GM18520 (cell line): ENCODE measurements at regions not wholly inside any gene's neighbourhood (a gene's known extent, or its start where the extent isn't known, plus 50 kb on each side); places are given as distances from the start of the nearest gene placed in this dataset.
"Not testable (repeated sequence)": the region's sequence is repeated elsewhere in the genome, so short reads cannot be mapped to it uniquely, and the experiment has no call there.

ENCODE experiments used
- ATAC-seq: cut with Tn5 transposase; IDR thresholded peaks from one replicate; pipeline ENCODE4 v1.9.1; 2021; ENCODE audit not compliant: unreplicated experiment

DNA sequence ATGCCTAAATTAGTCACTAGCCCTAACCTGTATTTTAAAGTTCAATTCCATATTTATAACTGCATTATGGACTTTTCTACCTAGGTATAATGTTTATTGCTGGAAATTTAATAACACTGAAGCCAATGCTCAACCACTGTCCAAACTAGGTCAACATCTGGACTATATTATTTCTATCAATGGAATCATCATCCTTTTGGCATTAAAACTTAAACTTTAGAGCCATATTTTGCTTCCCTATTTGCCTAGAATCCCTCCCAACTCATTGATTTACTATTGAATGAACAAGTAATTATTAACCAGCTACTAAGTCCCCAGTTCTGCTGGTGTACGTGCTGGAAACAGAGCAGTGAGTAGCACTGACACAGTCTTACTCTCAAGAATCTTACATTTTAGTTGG, 291.7 kb upstream of the SPTLC3 start:
- no peak for ATAC-seq

DNA sequence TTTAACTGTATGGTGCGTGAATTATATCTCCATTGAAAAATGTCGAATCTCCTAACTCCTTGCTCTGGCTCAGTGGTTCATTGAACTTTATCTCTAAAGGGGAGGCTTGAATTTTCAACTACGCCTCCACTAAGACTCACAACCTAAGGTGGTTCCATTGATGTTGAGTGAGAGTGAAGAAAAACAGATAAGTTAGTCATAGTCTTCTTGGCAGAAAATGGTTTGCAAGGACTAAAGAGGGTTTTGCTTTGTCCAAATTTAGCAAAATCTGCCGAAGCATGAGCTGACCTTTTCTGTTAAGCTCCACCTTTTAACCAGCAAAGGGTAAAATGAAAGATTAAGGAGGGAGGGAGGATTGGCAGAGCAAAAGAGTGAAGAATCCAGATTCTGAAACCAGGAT, 290.2 kb upstream of the SPTLC3 start:
- ATAC-seq: no peak

DNA sequence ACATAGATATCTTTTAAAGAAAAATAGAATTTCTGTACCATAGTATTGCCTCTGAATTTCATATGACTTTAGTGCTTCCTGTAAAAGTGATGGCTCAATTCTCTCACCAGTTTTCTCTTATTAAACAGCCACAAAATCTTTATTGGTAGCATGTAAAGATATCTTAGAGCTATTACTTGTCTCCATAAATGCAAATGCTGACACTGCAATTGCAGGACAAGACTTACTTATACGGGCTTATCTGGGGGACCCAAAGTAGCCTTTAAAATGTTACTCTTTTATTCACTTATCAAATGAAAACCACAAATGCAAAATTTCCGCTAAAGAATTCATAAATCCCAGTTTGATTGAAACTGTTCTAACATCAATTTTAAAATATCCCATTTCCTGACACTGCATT, 287.1 kb upstream of the SPTLC3 start:
- ATAC-seq: no peak

DNA sequence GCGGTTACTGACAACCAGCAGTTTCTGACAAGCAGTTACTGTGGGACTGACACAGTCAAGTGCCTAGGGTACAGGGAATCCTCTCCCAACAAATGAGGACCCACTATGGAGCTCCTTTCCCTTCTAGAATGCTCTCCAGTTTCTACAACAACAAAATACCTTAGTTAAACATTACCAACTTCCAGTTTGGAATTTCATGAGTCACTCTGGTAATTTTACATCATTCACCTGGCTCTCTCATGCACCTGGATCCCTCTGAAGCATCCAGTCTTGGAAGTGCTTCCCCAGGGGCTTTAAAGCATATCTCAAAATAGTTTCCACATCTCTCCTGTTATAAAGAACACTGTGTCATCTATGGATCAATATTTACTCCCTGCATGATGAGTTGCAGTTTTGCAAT, 286.7 kb upstream of the SPTLC3 start:
- no peak for ATAC-seq

DNA sequence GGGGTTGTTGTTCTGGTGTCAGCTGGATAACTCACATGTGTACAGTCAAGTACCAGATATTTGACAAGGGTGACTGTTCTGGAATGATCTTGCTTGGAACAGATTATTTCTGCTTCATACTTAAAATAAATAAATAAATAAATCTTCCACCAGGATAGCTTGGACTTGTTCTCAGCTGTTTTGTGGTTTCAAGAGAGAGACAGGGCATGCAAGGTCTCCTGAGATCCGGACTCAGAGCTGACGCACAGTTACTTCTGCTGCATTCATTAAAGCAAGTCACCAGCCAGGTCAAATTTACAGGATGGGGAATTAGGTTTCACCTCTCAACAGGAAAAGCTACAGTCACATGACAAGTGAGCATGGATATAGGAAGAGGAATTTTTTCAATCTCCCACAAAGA, 285.0 kb upstream of the SPTLC3 start:
- no peak for ATAC-seq

DNA sequence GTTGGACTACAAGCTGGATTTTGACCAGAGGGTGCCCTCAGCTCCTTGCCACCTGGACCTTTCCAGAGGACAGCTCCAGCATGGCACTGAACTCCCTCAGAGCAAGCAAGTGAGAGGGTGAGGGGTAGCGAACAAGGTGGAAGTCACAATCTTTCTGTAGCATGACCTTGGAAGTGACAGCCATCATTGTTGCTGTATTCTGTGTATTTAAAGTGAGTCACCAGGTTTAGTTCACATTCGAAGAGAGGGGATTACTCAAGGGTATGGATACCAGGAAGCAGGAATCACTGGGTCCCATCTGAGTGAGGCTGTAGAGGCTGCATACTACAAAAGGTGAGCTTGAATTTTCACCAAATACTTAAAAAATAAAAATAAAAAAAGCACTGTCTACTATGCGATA, 280.0 kb upstream of the SPTLC3 start:
- ATAC-seq: no peak

DNA sequence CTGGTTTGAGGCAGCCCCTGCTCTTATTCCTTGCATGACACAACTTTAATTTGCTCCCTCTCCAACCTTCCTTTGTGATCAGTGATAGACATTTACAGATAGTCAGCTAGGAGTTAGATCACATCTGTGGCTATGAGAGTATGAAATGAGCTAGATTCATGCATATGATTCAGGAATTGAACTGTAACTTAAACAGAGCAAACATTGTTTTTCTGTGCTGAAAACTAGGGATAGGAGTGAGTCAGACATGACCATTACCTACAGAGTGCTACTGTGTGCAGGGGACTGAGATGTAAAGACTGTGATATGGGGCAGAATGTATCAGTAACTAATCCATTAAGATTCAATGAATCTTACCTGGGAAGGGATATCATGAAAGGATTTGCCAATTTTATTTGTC, 279.4 kb upstream of the SPTLC3 start:
- ATAC-seq: no peak

DNA sequence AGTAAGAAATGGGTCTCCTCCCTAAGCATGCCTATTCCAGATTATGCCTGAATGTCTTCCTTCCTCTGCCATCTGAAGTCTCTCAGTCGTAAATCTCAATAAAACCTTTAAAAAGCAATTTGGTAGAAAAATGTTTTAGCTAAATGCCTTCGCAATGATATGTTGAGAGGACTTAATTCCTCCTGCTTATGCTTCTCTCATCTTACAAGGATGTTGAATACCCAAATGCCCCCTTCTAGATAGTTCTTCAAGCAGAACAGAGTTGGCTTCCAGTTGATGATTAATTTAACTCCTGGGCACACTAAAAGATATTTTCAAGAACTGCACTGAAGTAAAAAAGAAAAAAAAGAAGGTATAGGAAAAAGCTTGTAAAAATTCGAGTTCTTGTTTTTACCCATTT, 275.0 kb upstream of the SPTLC3 start:
- no peak for ATAC-seq

DNA sequence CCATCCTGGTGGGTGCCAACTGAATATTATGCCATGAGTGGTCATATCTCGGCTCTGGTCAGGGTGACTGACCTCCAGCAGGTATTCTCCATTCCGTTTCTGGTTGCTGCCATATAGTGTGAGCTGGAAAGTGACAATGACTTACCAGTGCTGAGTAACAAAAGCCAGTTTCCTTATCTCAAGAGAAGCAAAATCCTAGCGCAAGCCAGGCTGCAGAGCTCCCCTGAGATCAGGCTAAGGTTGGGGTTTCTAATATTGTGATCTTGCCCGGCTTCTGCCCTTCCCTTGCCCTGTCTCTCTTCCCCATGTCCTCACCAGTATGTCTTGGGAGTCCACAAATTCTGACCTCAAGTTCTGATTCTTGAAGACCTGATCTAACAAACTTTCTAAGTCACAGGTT, 271.3 kb upstream of the SPTLC3 start:
- no peak for ATAC-seq

DNA sequence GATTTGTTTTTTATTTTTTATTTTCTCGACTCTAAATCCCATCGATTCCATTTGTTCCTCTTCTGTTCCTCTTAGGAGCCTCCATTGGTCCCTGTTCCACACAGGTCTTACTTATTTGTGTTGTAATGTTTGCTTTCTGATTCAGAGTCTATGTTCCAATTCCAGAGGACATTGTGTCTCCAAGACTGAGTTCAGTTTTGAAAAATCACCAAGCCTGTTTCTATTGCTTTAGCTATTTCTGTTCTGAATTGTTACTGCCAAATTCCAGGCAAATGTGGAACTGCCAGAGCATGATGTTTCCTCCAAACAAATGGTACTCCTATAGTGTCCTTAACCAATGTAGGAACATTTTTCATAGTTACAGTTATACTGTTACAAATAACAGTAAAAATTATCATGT, 270.9 kb upstream of the SPTLC3 start:
- no peak for ATAC-seq

DNA sequence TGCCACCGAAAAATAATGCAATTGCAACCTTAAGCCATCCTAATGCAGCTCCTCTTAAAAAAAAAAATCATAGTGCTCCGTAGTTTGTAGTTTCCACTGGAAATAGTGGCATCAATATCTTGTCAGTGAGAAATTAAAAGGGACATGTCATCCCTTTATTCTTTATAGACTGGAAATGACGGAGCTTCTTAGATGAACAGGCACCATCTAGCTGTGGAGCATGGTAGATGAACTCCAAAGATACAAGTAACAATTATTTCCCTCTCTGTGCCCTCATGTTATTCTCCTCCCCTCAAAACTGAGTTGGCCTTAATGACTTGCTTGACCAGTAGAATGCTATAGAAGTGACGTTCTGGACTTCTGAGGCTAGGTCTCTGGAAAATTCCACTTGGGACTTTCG, 268.1 kb upstream of the SPTLC3 start:
- ATAC-seq: no peak

DNA sequence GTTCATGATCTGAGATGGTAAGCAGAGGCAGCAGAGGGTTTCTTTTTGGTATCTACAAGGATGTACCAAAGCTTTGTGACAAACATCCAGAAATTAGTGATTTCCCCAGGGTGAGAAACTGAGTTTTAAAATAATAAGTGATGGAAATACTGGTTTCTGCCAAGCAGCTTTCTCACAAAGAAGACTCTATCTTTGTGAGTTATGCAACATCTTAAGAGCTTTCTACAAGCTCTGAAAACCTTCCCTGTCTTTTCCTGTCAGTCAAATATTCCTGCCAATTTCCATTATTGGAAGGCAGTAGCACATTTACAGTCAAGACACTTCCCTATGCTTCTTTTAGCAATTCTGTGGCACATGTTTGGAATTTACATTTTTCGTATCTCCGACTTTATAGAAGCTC, 264.7 kb upstream of the SPTLC3 start:
- no peak for ATAC-seq

DNA sequence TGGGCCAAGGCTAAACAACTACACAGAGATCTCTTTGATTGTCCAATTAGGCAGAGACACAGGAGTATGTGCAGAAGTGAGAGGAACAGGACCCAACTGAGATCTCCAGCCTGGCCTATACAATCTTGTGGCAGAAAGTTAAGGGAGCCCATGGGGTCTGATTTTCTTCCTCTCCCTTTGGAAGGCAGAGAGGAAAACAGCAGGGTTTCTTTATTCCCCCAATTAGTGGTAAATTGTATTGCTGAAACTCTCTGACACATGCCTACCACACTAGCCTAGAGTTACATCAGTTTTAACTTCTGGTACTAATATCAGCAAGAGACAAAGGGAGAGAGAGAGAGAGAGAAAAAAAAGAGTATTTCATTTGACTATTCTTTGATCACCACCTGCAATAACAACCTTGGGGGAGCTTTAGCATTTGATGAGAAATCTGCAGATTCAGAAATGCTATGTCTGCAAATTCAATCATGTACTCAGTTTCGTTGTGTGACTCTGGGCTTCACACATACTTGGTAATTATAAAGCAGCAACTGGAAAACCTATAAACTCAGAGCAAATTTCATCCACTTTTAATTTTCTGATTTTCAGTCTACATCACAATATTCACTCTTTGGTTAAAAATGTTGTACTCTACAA, 260.3 kb upstream of the SPTLC3 start:
- ATAC-seq: no peak

DNA sequence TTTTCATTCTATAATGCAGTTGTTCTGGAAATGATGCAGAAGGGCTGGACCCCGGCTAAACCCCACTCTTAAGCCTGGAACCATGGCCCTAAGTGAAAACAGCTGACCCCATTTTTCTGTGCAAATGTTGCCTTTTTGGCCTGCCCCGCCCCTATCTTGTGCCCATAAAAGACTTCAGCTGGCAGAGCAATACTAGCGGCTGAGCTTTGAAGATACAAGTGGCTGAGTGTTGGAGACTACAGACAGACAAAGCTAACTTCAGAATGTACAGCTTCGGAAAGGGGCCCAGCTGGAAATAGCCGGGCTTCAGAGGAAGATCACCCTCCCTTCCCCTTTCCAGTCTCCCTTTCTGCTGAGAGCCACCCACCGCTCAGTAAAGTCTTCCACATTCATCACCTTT, 258.6 kb upstream of the SPTLC3 start:
- ATAC-seq: no peak

DNA sequence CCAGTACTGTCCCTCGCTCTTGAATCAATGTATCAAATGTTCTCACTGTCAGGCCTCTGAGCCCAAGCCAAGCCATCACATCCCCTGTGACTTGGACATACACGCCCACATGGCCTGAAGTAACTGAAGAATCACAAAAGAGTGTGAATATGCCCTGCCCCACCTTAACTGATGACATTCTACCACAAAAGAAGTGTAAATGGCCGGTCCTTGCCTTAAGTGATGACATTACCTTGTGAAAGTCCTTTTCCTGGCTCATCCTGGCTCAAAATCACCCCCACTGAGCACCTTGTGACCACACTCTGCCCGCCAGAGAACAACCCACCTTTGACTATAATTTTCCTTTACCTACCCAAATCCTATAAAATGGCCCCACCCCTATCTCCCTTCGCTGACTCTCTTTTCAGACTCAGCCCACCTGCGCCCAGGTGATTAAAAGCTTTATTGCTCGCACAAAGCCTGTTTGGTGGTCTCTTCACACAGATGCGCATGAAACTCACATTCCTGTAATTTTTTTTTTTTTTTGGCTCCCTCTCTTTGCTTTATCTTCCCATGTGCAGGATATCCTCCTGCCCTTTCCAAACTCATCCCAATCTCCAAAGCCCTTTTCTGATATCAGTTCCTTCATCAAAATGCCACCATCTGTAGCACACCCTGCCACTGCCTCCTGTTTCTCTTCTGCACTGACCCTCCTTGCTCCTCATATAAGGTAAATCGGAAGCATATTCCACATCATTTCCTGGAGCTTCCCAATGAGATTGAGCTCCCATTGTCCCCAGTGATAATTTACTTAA, 255.7 kb upstream of the SPTLC3 start:
- ATAC-seq: not testable (repeated sequence)

DNA sequence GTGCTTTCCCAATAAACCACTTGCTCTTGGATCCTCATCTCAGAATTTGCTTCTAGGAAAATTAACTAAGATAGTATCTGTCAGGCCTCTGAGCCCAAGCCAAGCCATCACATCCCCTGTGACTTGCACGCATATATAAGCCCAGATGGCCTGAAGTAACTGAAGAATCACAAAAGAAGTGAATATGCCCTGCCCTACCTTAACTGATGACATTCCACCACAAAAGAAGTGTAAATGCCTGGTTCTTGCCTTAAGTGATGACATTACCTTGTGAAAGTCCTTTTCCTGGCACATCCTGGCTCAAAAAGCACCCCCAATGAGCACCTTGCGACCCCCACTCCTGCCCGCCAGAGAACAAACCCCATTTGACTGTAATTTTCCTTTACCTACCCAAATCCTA, 255.0 kb upstream of the SPTLC3 start:
- not testable (repeated sequence) for ATAC-seq

DNA sequence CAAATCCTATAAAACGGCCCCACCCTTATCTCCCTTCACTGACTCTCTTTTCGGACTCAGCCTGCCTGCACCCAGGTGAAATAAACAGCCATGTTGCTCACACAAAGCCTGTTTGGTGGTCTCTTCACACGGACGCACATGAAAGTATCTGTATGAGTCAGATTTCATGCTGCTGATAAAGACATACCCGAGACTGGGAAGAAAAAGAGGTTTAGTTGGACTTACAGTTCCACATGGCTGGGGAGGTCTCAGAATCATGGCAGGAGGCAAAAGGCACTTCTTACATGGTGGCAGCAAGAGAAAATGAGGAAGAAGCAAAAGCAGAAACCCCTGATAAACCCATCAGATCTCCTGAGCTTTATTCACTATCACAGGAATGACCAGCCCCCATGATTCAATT, 249.3 kb upstream of the SPTLC3 start:
- not testable (repeated sequence) for ATAC-seq

DNA sequence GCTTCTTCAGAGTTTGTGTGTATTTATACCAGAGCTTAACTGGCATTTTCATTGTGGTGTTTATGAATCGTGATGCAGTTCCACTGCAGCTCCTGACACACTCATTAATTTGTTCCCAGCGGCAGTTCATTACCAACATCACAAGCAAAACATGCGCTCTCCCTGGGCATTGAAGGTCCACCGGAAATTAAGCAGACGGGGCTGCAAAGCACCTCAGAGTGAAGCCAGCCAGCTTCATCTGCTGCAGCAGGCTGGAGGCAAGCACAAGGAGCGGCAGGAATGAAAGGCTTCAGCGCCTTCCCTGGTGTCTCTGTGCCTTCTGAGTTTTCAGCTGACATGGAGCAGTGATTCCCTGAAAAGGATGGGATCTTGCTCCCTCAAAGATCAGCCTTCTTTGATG, 246.0 kb upstream of the SPTLC3 start:
- ATAC-seq: no peak

DNA sequence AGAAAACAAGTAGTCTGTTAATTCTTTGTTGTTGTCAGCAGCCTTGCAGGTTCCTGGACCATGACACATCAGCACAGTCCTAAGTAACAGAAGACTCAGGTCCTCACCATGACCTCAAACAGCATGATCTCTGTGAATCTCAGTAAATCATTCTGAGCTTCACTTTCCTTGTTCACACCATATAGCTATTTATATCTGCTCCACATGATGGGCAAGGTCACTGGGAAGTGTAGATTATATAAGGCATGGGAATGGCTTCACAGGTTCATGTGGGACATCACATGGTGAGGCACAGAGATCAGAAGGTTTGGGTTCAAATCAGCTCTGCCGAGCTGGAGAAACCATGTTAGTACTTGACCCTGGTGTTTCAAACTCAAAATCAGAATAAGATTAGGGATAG, 245.4 kb upstream of the SPTLC3 start:
- no peak for ATAC-seq

DNA sequence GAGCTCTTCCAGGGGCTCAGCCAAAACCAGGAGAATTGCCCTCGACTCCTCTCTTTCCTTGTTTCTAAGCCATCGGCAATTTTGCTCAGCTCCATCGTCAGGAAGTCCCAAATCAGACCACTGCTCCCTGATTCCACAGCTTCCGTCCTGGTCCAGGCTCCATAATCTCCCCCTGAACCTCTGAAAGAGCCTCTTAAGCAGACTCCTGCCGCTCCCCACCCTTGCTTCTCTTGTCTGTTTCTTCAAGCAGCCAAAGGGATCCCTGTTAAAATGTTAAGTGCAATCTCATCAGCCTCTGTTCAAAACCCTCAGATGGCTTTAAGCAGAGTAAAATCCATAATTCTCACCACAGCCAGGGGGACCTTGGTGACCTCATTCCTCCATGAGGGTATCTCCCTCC, 244.7 kb upstream of the SPTLC3 start:
- ATAC-seq: no peak

DNA sequence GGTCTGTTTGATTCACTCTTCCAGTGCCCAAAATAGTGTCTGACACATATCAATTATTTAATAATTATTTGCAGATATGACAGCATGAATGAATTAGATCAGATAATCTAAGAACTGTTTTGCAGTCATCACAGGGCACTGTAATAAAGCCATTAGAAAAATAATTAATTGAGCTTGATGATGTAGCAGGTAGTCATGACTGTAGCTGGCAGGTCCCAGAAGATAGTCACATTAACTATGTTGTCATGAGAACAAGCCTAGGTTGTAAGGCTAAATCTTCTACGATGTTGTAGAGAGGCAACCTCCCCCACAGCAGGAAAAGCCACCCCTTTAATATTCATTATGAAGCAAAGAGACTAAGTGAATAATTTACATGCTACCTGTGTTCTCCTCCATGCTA, 243.9 kb upstream of the SPTLC3 start:
- ATAC-seq: no peak

DNA sequence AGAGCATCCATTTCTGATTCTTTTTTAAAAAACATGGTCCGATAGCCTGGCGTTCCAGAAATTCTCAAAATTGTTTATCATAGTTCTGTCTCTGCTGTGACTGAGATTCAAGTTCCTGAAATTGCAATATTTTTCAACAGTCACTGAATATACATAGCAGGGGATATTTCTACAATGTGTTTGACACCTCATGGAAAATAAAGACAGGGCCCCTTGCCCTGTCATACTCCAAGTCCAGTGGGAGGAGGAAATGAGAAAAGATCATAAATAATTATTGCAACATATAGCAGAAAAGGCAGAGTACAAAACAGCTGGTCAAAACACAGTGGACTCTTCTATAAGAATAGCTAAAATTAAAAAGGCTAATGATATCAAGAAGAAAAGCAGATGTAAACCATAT, 234.8 kb upstream of the SPTLC3 start:
- ATAC-seq: no peak

DNA sequence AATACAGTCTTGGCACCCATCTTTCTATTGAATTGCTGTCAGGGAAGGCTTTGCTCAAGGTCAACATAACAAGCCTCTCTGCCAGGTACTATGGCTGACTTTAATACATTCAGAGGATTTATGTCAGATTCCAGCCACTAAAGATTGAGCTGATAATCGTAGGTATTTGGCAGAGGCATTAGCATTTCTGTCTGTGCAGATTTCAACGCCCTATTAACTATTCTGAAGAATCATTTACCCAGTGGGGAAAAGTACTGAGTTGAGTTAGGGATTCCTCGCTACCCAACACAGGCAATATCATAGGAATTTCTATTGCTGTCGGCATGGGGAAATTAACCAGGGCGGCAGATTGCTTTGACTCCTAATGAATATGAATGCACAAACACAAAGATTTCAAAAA, 233.7 kb upstream of the SPTLC3 start:
- ATAC-seq: no peak
